22Rv1 (cell line): ENCODE measurements at regions not wholly inside any gene's neighbourhood (a gene's known extent, or its start where the extent isn't known, plus 50 kb on each side); places are given as distances from the start of the nearest gene placed in this dataset.

Experiments used
- ZFX ChIP-seq: fragments of 450-650 bp; IDR thresholded peaks from 2 replicates; pipeline ENCODE4 v1.6.1; 2017; ENCODE audit warnings: antibody characterized with exemption, borderline replicate concordance
- TF ChIP-seq, protein P1 (sequence below): fragments of 450-650 bp; IDR thresholded peaks from 2 replicates; pipeline ENCODE4 v1.5.1; 2017; ENCODE audit warnings: mild to moderate bottlenecking

GRCh38 chr9:109934136-109934856, 154.3 kb downstream of the PALM2AKAP2 start:
- TF ChIP-seq, protein P1, sequence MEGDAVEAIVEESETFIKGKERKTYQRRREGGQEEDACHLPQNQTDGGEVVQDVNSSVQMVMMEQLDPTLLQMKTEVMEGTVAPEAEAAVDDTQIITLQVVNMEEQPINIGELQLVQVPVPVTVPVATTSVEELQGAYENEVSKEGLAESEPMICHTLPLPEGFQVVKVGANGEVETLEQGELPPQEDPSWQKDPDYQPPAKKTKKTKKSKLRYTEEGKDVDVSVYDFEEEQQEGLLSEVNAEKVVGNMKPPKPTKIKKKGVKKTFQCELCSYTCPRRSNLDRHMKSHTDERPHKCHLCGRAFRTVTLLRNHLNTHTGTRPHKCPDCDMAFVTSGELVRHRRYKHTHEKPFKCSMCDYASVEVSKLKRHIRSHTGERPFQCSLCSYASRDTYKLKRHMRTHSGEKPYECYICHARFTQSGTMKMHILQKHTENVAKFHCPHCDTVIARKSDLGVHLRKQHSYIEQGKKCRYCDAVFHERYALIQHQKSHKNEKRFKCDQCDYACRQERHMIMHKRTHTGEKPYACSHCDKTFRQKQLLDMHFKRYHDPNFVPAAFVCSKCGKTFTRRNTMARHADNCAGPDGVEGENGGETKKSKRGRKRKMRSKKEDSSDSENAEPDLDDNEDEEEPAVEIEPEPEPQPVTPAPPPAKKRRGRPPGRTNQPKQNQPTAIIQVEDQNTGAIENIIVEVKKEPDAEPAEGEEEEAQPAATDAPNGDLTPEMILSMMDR, result no peak
- TF ChIP-seq ZFX, result no peak
